ENCODE measurements at regions not wholly inside any gene's neighbourhood (a gene's known extent, or its start where the extent isn't known, plus 50 kb on each side); places are given as distances from the start of the nearest gene placed in this dataset.

DNA sequence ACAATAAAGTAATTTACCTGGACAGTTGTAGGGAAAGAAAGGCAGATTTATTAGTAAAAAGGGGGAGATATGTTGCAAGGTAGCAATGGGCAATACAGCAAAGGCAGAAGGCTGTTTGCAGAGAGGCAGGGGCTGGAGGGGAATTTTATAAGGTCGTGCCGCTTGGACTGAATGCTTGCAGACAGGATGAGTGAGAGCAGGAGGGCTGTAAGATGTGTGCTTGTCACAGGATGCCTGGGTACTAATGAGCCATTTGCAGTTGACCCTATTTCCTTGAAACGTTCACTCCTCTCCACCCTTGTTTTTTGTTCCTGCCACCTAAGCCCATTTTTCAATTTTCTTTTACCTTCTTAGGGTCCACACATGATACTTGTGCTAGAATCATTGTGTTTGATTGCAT lies 214.7 kb downstream of the TRAM1L1 start:
- FAIRE-seq = no peak

DNA sequence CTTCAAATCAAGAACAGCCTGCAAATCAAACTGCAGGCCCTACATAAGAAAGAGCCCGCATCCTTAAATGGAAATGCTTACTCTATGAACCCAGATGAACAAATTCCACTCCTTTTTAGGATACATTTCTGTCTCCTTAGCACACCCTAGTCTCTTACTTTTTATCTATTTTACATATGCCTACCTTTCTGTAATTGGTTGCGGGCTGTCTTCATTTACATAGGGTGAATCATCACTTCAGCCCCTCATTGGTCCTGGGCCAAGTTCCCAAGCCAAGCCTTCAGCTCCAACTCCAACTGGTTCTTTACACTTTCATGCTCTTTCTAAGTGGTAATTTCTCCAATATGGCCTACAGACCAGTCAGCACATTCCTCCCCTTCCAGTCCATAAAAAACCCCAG lies 219.3 kb downstream of the TRAM1L1 start:
- no peak for FAIRE-seq

DNA sequence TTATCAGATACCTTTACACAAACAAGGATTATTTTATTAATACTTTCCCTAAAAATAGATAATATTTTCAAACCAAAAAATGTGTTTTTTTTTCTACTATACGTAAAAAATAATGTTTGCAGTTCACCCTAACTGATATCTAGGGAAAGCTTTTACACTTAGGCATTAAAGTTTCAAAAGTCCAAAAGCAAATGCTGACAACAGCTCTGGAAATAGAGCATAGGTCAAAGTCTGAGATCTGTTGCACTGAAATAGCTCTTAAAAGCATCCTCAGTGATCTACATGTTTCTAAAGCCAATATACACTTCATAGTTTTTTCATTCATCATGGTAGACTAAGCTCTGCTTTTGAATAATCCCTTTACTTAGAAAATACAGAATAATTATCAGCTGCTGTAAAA lies 222.8 kb downstream of the TRAM1L1 start:
- peak; percentile 27 for FAIRE-seq

GRCh38 chr4:116860891-116861290 lies 224.5 kb downstream of the TRAM1L1 start:
- no peak for FAIRE-seq

- FAIRE-seq = no peak
Observed at GRCh38 chr4:116849620-116850019, 235.8 kb downstream of the TRAM1L1 start.

DNA sequence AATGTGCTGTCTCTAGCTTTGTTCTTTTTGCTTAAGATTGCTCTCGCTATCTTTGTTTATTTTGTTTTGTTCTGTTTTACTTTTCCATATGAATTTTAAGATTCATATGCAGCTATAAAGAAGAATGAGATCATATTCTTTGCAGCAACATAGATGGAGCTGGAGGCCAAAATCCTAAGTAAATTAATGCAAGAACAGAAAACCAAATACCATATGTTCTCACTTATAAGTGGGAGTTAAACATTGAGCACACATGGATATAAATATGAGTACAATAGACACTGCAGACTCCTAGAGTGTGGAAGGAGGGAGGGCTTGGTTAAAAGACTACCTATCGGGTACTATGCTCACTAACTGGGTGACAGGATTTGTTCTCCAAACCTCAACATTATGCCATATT lies 237.8 kb downstream of the TRAM1L1 start:
- FAIRE-seq = no peak

DNA sequence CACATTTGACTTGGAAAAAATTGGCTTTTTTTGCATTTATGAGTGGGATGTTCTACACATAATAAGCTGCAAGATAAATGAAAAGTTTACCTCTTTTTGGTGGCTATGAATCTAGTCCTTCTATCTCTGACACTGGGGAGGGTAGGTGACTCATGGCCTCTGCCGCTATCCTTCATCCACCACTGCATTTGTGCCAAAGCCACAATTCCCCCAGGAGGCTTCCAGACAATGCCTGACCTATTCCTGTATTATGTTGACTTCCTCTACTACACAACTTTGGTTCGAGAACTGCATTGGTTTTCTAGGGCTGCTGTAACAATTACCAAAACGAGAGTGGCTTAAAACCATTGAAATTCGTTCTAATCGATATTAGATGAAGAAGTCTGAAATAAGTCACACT lies 245.6 kb downstream of the TRAM1L1 start:
- FAIRE-seq = no peak

- no peak for FAIRE-seq
Observed at GRCh38 chr4:116838609-116839008, 246.8 kb downstream of the TRAM1L1 start.

GRCh38 chr4:116829187-116829586 lies 256.2 kb downstream of the TRAM1L1 start:
- no peak for FAIRE-seq

DNA sequence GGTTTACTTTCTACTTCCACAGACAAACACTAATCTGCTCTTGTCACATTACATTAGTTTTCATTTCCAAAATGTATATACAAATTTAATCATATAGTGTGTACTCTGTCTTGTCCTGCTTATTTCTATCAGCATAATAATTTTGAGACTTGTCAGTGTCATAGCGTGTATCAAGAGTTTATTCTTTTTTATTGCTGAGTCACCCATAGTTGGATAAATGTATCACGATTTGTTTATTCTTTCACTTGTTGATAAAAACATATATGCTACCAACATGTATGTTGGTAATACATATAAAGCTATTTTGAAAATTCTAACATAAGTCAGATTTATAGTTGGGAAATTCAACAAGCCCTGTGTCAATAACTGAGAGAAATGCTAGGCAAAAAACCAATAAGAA lies 261.2 kb downstream of the TRAM1L1 start:
- FAIRE-seq = no peak

- no peak for FAIRE-seq
Observed at GRCh38 chr4:116811730-116812129, 273.6 kb downstream of the TRAM1L1 start.

DNA sequence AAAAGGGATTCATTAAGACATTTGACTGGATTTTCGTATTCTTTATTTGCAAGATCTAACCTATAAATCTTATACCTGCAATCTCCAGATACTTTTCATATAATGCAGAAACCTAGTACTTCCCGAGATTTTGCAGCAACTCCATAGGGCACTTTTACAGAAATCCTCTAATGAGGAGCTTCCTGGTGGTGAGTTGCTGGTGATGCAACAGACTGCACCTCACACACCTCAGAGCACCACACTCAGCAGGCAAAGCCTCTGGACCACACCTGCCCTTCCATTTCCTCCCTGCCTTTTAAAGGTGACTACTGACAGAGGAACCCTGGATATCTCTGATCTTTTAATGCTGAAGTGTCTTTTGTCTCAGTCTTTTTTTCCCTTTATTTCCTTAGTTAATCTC lies 289.4 kb downstream of the TRAM1L1 start:
- FAIRE-seq = no peak

DNA sequence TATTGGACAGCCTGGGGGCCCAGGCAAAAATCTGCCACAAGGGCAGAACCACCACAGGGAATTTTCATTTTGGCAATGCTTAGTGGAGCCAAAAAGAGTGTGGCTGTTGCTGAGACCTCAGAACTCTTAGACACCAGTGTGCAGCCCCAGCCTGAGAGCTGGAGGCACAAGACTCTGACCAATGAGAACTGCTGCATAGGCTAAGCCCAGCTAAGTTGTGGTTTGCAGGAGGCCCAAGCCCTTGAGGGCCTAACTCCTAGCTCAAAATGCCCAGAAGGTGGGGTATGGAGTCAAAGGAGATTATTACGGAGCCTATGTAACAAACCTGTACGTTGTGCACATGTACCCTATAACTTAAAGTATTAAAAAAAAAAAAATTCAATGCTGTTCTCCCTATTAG lies 296.7 kb downstream of the TRAM1L1 start:
- no peak for FAIRE-seq

DNA sequence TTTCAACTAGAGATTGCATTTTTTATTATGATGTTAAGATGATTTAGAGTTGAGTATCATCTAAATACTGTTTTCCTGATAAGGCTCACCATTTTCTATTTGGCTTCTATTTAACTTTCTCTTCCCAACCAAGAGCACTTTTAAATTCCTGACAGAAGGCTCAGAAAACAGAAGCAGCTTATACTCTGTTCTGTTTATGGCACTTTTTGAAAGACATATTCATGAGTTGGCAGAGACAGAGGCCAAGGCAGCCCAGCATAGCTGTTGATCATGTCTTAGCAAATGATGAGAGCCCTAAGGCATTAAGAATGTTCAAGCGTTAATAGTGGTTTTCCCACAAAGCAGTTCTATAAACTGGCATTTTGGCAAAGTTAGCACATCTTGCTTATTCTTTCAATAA lies 330.3 kb downstream of the TRAM1L1 start:
- FAIRE-seq = no peak

GRCh38 chr4:116752027-116752426 lies 333.3 kb downstream of the TRAM1L1 start:
- peak; percentile 43 for FAIRE-seq

DNA sequence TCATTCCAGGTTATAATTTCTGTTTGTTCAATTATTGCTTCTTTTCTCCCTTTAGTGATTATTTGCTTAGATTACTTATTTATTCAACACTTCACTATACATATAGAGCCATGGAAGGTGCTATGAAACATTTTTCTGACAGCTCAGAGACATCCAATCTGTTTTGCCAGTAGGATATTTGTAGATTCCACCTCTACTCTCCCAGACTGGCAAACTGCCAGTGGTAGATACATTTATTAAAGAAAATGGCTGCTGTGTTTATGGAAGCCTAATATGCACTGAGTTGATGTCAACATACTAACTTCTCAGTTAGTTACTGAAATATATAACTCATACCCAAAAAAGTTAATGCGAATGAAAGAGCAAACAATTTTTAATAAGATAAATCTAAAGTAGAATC lies 348.6 kb downstream of the TRAM1L1 start:
- FAIRE-seq = no peak

DNA sequence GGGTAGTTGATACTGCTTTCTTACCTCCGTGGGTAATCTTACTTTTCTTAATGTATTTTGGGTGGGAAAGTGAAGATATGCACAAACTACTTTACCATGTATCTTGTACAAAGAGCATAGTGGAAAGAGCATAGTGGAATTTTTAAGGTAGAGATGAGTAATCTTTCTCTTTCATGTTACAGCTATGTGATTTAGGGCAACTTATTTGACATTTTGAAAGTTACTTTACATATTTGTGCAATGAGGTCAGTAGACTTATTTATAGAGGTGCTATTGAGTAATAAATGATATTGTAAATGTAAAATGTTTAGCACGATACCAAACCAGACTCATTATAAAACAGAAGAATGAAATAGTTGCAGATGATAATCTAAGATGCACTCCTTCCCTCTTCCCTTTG lies 351.2 kb downstream of the TRAM1L1 start:
- no peak for FAIRE-seq

- no peak for FAIRE-seq
Observed at GRCh38 chr4:116733370-116733769, 352.0 kb downstream of the TRAM1L1 start.

DNA sequence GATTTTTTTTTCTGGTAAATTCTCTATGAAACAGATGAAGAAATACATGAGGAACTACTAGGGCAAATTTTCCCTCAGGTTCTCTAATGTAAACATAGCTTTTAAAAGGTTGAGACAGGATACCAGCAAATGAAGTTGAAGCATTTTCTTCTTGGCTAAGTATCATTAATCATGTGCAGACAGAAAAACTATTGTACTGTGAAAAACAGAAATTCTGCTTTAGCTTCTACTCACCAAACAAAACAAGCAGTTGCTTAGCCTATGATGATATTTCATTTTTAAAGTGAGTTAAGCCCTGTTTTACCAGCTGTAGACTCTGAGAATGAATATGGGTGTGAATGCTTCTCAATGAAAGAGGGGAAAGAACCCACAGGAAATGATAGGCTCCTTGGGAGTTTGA lies 358.9 kb downstream of the TRAM1L1 start:
- FAIRE-seq = no peak

DNA sequence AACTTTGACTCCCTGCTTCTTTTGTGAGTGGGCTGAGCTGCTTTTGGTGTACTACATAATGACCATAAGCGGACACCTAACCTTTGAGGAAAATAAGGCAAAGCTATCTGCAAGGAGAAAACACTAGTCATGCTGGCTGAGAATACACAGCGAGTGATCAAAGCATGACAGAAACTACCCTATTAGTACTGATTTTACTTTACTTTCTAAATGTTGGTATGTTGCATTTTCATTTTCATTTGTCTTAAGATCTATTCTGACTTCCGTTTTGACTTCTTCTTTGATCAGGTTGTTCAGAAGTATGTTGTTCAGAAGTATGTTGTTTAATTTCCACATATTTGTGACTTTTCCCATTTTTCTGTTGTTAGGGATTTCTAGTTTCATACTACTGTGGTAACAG lies 361.1 kb downstream of the TRAM1L1 start:
- no peak for FAIRE-seq

GRCh38 chr4:116705466-116705865 lies 379.9 kb downstream of the TRAM1L1 start:
- FAIRE-seq = no peak

DNA sequence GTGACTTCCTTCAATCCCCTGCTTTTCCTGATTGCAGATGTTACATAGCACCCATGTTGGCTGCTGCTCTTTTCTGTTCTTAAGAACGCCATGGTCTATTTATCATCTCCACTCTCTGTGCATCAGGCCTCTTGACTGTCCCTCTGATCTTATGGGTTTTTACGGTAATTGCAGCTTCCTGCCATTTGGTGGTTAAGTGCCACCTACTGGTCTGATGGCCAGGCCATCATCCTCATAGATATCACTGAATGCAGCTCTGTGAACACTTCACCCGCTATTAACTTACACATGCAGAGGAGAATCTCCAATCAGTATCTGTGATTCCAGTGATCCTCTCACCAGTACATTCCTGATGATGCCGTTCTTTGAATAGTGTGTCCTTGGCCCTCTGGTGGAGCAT lies 382.4 kb downstream of the TRAM1L1 start:
- FAIRE-seq = no peak

DNA sequence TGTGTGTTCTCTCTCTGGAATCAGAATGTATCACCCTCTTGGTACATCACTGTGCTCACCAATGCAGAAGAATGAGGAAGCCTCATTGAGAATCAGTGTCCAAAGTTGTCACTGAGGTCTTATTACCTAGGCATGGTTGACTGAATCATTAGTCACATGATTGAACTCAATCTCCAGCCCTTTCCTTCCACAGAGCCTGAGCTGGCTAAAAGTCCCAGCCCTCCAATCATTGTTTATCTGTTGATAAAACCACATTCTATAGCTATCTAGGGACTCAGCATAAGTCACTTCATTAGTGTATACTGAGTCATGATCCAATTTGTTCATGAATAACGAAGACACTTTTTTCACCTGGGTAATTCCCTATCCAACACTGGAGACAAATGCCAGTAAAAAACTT lies 396.8 kb downstream of the TRAM1L1 start:
- no peak for FAIRE-seq

DNA sequence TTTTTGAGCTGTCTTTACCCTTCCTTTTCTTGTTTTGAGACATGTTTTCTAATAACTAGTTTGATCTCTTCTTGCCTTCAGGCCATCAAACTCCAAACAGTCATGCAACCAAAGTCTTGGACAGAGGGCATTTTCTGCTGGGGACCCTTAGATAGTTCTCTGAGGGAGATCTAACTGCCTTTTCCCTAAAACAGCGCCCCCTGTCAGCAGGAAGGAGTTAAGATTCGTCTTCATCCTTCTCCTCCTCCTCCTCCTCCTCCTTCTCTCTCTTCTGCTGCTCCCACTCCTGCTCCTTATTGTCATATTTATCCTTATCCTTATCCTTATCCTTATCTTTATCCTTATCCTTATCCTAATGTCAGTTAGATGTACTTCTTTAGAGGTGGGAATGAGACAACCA lies 417.2 kb downstream of the TRAM1L1 start:
- no peak for FAIRE-seq

GRCh38 chr4:116665716-116666115 lies 419.7 kb downstream of the TRAM1L1 start:
- FAIRE-seq = no peak

DNA sequence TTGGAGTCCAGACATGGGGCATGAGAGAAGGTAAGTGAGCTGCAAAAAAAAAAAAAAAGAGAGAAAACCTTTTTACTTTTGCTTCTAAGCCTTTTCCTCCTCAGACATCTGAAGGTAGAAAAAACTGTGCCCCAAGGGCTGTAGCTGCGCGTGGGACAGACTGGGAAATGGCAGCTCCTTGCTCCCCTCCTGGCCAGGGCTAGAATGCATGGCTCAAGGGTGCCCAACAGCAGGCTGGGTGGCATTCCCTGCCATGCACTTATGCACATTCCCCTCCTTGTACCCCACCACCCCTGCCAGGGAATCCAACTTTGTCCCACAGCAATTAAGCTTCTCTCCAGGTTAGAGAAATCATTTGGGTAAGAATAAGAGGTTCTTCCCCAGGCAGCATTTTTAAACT lies 421.2 kb downstream of the TRAM1L1 start:
- FAIRE-seq = no peak

Data from islet of Langerhans (tissue), 1 donor.